Erythroblast (primary cell): ENCODE measurements at regions not wholly inside any gene's neighbourhood (a gene's known extent, or its start where the extent isn't known, plus 50 kb on each side); places are given as distances from the start of the nearest gene placed in this dataset.

Experiments used
- DNase-seq, 2 experiments: peaks; one replicate each; lab custom pipeline; 2025; lab: John Stamatoyannopoulos, UW
- GATA1 ChIP-seq: IDR thresholded peaks from 2 replicates; pipeline ENCODE4 v1.6.1; 2011; ENCODE audit warnings: low read depth, mild to moderate bottlenecking, control low read depth, low read length, moderate library complexity
- POLR2A ChIP-seq: IDR thresholded peaks from 2 replicates; pipeline ENCODE4 v1.6.1; 2011; ENCODE audit warnings: mild to moderate bottlenecking, low read length

DNA sequence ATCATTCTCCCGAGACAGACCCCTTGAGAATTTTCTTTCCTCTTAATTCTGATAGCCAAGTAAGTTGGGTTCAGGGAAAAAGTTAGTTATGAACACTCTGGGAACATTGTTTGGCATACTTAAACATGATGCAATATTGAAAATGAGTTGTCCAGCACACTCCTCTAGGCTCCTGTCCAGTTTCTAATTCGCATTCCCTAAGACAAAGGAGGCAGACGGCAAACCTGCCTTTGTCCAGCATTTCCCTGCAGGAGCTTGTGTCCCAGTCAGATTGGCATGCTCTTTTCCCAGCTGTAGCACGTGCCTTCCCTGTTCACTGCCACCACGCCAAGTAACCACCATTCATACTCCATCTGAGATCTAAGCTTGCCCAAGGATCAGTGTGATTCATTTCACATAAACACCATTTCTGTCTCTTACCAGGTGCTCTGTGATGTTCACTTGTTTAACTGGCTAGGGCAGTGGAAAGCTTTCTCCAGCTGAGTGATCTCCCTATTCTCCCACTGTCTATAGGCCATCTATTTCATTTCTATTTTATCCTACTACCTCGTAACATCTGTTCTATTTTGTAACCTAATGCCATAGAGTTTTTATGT, 150.0 kb upstream of the EPB41L3 start:
- no peak for DNase-seq
- TF ChIP-seq GATA1 (no peak), POLR2A (no peak)

DNA sequence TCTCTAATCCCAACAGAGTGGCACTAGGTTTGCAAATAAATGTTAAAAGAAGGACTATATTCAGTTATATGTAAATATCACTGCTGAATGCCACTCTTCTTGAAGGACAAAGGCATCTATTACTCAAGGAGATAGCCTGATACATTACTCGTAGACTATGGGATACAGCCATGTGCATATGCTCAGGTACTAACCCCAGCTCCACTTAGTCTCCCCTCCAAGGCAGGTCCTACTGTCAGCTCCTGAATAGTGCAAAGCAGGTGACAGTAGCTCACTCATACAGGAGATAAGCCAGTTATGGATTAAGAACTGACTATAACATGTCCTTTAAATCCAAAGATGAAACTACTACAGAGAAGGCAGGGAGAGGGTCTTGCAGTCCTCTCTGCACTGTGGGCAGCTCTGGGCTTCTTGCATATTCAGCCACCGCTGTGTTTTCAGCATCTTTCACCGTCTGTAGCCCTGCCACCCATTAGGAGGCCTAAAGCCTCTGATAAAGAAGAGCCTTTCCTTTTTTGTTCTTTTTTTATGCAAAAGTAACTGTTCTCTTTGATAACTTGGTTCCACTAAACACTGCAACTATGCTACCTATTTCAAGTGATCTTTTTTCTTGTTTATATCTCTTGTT, 135.1 kb upstream of the EPB41L3 start:
- TF ChIP-seq GATA1, result no peak
- no peak for TF ChIP-seq POLR2A
- DNase-seq, result no peak

DNA sequence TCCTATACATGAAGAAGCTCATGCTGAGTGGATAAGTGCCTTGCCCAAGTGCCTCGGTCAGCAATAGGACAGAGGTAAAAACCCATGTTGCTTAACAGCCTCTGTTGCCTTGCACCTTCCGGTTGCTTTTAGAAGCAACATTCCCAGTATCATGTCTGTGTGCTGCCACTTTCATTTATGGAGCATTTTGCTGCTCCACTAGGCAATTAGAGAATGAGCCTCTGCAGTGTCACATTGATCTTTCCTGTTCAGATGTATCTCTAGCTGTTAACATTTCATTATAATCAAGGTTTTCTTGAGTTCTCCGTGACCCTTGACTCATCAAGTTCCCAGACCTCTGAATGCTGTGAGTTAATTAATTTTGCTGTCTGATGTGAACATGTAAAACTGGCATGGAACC, 134.5 kb upstream of the EPB41L3 start:
- DNase-seq, result no peak
- TF ChIP-seq POLR2A (no peak), GATA1 (no peak)

DNA sequence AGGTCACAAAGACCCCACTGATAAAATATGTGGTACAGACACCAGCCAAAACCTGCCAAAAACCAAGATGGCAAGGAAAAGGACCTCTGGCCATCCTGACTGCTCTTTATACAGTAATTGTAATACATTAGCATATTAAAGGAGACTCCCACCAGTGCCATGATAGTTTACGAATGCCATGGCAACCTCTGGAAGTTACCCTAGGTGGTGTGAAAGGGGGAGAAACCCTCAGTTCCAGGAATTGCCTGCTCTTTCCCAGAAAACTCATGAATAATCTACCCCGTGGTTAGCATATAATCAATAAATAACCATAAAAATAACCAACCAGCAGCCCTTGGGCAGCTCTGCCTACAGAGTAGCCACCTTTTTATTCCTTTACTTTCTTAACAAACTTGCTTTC, 129.8 kb upstream of the EPB41L3 start:
- DNase-seq, result no peak
- TF ChIP-seq GATA1, result no peak
- TF ChIP-seq POLR2A, result no peak

DNA sequence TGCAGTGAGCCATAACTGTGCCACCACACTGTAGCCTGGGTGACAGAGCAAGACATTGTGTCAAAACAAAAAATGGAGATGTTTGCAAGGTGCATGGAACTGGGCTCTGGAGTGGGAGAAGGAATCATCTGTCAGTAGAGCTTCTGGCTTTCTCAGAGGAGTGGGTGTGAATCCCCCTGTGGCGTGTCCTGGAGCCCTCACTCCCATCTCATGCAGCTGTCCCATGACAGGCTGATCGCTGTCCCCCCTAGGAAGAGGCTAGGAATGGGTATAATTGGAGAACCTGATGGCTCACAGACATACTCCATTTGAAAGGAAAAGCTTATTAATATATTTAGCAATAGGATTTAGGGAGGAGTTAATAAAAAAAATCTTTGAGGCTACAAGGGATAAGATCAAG, 125.8 kb upstream of the EPB41L3 start:
- no peak for DNase-seq
- TF ChIP-seq GATA1, result no peak
- no peak for TF ChIP-seq POLR2A

DNA sequence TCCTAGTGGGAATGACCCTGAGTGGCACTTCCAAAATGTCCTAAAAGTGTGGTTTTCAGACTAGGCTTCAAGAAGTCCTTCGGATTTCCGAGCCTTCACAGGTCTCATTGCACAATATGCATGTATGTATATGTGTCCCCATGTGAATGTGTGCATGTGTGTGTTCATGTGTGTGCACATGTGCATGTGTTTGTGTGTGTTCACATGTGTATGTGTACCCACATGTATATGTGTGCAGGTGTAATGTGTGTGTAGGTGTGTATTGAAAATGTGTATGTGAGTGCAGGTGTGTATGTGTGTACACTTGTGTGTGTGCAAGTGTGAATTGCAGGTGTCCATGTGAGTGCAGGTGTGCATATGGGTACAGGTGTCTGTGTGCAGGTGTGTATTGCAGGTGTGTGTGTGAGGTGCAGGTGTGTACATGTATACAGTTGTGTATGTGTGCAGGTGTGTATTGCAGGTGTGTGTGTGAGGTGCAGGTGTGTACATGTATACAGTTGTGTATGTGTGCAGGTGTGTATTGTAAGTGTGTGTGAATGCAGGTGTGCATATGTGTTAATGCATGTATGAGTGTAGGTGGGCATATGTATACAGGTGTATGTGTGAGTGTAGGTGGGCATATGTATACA, 124.4 kb upstream of the EPB41L3 start:
- TF ChIP-seq POLR2A, result no peak
- TF ChIP-seq GATA1, result no peak
- DNase-seq, result no peak

DNA sequence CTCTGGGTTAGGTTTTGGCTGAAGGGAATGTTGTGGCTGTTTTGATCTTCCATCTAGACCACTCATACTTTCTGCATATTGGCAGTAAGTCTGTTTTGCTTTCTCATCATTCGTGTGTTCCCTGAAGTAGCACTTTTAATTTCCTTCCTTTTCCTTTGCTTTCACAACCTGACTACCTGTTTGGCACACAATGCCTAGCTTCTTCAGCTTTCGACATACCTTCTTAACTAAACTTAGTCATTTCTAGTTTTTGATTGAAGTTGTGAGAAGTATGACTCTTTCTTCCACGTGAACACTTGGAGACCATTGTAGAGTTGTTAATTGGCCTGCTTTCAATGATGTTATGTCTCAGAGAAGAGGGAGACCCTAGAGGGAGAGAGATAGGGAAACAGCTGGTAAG, 123.6 kb upstream of the EPB41L3 start:
- TF ChIP-seq GATA1 (no peak), POLR2A (no peak)
- DNase-seq, result no peak

DNA sequence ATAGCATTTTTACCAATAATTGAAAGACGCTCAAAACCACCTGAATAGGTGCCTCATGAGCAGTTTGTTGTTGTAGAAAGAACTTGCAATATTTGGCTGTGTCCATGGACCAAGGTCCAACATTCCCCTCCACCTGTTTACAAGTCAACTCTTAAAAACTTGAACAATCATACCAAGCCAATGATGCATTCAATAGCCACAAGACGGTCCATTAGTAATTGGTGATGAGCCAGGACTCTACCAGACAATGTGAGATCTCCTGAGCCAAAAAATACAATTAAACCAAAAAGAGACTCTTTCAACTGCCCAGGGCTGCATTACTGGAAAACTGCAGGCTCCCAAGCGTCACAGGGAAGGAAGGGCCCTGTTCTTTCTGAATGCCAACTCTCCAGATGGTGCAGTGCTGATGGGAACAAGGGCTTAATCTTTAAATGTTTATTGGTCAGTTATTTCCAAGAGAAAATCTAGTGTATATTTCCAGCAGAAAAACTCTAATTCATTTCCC, 118.8 kb upstream of the EPB41L3 start:
- DNase-seq, result no peak
- TF ChIP-seq GATA1, result no peak
- TF ChIP-seq POLR2A, result no peak

DNA sequence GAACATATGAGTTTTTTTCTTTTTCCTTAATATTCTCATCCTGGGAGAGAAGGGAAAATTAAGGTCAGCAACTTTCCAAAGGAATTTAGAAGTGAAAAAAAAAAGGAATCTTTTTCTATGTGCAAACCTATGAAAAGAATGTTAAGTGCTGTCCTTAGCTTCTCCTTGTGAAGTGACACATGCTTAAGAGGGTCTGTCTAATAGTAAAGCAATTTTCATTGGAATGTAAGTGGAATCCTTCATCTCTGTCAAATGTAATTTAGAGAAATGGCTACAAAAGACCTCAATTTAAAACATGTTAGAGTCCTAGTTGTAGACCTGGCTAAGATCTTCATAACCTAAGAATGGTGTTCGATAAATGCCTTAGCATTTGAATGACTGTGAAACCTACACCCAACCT, 117.4 kb upstream of the EPB41L3 start:
- TF ChIP-seq POLR2A, result no peak
- TF ChIP-seq GATA1, result no peak

DNA sequence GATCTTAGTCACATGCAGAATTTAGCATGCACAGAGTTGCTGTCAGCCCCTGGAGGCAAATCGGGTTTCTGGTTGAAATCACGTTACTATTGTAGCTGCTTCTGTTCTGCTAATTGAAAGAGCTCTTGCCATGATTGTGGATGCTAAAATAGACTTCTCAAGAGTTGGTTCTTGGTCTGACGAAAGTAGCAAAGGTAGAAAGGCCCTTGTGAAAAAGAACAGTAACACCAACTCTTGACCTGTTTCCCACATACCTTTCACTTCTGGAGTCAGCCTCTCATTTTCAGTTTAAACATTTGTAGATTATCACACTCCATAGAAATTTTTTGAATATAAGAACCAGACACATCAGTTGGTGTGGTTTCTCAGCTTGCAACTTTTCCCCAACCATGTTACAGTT, 110.0 kb upstream of the EPB41L3 start:
- no peak for TF ChIP-seq POLR2A
- TF ChIP-seq GATA1, result no peak
- no peak for DNase-seq

More for the DNA sequence above, 117.4 kb upstream of the EPB41L3 start:
- DNase-seq, result no peak

DNA sequence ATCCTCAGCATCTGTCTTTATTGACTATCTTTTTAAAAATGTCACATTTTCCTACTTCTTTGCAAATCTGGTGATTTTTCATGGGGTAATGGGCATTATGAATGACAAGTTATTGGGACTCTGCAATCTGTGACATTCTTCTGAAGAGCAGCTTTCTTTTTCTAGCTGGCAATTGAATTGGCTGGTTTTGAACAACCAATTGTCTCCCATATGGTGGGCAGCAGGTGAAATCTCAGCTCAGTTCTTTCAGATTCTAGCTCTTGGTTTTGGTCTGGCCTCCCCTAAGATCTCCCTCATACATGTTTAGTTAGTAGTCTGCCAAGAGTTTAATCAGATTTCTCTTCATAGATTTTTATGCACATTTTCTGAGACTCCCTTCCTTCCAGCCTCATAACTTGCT, 107.9 kb upstream of the EPB41L3 start:
- TF ChIP-seq POLR2A (no peak), GATA1 (no peak)
- no peak for DNase-seq

DNA sequence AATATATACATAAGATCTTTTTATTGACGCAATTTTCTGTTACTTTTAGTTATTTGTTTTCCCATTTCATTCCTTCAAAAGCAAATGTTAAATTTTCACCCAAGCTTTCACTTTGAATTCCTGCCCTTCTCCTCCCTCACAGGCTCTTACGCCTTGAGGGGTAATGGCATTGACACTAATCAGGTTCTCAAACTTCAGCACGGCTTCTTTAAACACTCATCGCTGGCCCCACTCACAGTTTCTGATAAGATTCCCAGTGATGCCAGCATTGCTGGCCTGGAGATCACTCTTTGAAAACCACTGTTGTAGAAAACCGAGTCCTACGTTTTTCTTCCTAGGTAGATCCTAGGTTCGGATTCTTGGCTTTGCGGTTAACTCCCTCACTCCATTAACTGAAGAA, 105.6 kb upstream of the EPB41L3 start:
- DNase-seq, result no peak
- TF ChIP-seq GATA1 (no peak), POLR2A (no peak)

DNA sequence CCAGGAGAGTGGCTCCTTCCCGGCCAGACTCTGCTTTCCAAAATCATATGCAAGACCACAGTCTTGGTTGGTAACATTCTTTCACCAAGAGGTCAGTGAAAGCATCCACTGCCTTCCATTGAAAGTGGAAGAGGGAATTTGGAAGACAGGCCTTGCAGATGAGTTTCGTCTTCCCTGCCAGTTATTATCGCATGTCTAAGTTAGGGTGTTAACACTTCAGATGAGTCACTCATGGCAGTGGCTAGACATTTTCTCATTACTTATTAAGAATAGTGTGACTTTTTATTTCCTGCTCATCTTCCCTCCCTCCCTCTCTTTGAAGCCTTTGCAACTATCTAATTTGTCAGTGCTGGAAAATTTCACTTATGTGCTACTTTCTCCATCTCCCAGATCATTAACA, 102.9 kb upstream of the EPB41L3 start:
- no peak for DNase-seq
- TF ChIP-seq POLR2A (no peak), GATA1 (no peak)

DNA sequence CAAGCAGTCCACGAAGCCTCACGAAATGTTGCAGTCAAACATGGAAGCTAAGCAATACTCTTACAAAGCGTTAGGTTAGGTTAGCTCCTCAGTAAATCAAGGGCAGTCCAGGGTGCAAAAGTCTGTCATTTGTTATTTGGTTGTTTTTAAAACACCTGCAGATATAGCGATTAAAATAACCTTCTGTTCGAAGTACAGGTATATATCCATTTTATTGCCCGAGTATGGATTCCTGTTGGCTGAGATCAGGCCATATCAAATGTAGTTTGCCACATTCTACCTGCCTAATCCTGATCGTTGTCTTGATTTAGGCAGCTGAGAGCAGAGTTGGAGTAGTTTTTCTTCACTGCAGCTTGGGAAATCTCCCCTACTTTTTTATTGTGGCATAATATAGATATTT, 99.5 kb upstream of the EPB41L3 start:
- DNase-seq, result no peak
- no peak for TF ChIP-seq POLR2A
- no peak for TF ChIP-seq GATA1
